A549 (cell line): ENCODE measurements at regions not wholly inside any gene's neighbourhood (a gene's known extent, or its start where the extent isn't known, plus 50 kb on each side); places are given as distances from the start of the nearest gene placed in this dataset.

Experiments
- ATAC-seq, 2 experiments: fragments of 200-7000 bp in 1 of 2; fragments of >200 bp in 1 of 2; cut with Nextera tagmentation in 1 of 2; cut with Tn5 transposase in 1 of 2; 3 replicates each; pipeline versions ENCODE4 v1.8.0 to v1.9.1; 2018 to 2020; ENCODE audit warnings: mild to moderate bottlenecking in 1 of 2, moderate library complexity in 1 of 2
- CTCF ChIA-PET: fragments of 300-600 bp; sonication (Branson Sonifier 250); formaldehyde crosslinking; extraction: SDS; loops from one replicate; lab custom pipeline; 2021; ENCODE audit warnings: antibody characterized with exemption, inconsistent platforms; lab: Yijun Ruan, JAX
- POLR2A ChIA-PET: fragments of 350-600 bp; formaldehyde crosslinking; extraction: SDS; loops from one replicate; lab custom pipeline; 2021; ENCODE audit warnings: antibody characterized with exemption, inconsistent platforms; lab: Yijun Ruan, JAX
- DNase-seq, 2 experiments: peaks; one replicate each; pipeline versions ENCODE4 v3.0.0 to v3.0.0-alpha.2; 2011 to 2016; ENCODE audit warnings: low read depth in 1 of 2, low spot score in 1 of 2
- FAIRE-seq: peaks from 2 replicates; lab custom pipeline; 2011; peaks lifted over from hg19 to GRCh38; lab: Jason Lieb, UNC
- H3K27ac ChIP-seq, 2 experiments: fragments of >200 bp; sonication (Bioruptor Twin); formaldehyde crosslinking; 3 replicates each; pipeline ENCODE4 v1.5.1; 2016 to 2017
- H3K4me1 ChIP-seq: fragments of >200 bp; sonication (Bioruptor Twin); formaldehyde crosslinking; 3 replicates; pipeline ENCODE4 v1.6.1; 2016
- H3K4me2 ChIP-seq: fragments of >200 bp; sonication (Bioruptor Twin); formaldehyde crosslinking; 3 replicates; pipeline ENCODE4 v1.6.1; 2016
- H3K4me3 ChIP-seq: fragments of >200 bp; sonication (Bioruptor Twin); formaldehyde crosslinking; 3 replicates; pipeline ENCODE4 v1.5.1; 2016
- H3K9me3 ChIP-seq: fragments of >200 bp; sonication (Bioruptor Twin); formaldehyde crosslinking; 3 replicates; pipeline ENCODE4 v1.6.1; 2016
- BHLHE40 ChIP-seq: IDR thresholded peaks from 2 replicates; pipeline ENCODE4 v1.6.1; 2012; ENCODE audit warnings: low read depth, low read length, inconsistent platforms
- CBX2 ChIP-seq: fragments of 200-600 bp; sonication (generic); IDR thresholded peaks from 2 replicates; pipeline ENCODE4 v1.6.1; 2016; ENCODE audit warnings: low read depth, mild to moderate bottlenecking, borderline replicate concordance
- CBX8 ChIP-seq: fragments of 200-600 bp; sonication (generic); IDR thresholded peaks from 2 replicates; pipeline ENCODE4 v1.6.1; 2016
- CHD4 ChIP-seq: fragments of 200-600 bp; sonication (generic); IDR thresholded peaks from 2 replicates; pipeline ENCODE4 v1.6.1; 2016; ENCODE audit warnings: antibody characterized with exemption, mild to moderate bottlenecking, borderline replicate concordance
- EHMT2 ChIP-seq: fragments of 200-600 bp; sonication (generic); IDR thresholded peaks from 2 replicates; pipeline ENCODE4 v1.6.1; 2016; ENCODE audit warnings: antibody characterized with exemption, low read depth, mild to moderate bottlenecking, moderate library complexity
- EP300 ChIP-seq, 2 experiments: fragments of >200 bp; sonication (Bioruptor Twin); formaldehyde crosslinking; IDR thresholded peaks; 2 replicates in 1 of 2; 3 replicates in 1 of 2; pipeline ENCODE4 v1.6.1; 2016 to 2017
- FOSB ChIP-seq: fragments of 250-450 bp; sonication (Bioruptor Pico); IDR thresholded peaks from 2 replicates; pipeline ENCODE4 v1.5.0; 2020; ENCODE audit warnings: mild to moderate bottlenecking, moderate library complexity
- GATA3 ChIP-seq: IDR thresholded peaks from 2 replicates; pipeline ENCODE4 v1.6.1; 2012; ENCODE audit warnings: borderline replicate concordance
- HOXB13 ChIP-seq: fragments of 250-450 bp; sonication (Bioruptor Pico); IDR thresholded peaks from 2 replicates; pipeline ENCODE4 v1.5.0; 2020; ENCODE audit warnings: low read depth, mild to moderate bottlenecking, moderate library complexity
- HOXB5 ChIP-seq: fragments of 250-450 bp; sonication (Bioruptor Pico); IDR thresholded peaks from 2 replicates; pipeline ENCODE4 v1.5.0; 2020; ENCODE audit warnings: mild to moderate bottlenecking, moderate library complexity
- JUNB ChIP-seq: fragments of >200 bp; sonication (Bioruptor Twin); formaldehyde crosslinking; IDR thresholded peaks from 2 replicates; pipeline ENCODE4 v1.6.1; 2016
- KDM1A ChIP-seq: fragments of 200-600 bp; sonication (generic); IDR thresholded peaks from 2 replicates; pipeline ENCODE4 v1.6.1; 2016; ENCODE audit warnings: low read depth, mild to moderate bottlenecking
- MYC ChIP-seq: IDR thresholded peaks from 2 replicates; pipeline ENCODE4 v1.6.1; 2012; ENCODE audit warnings: mild to moderate bottlenecking, inconsistent platforms, low read length, improper control_type of control experiment, borderline replicate concordance
- NFE2L2 ChIP-seq: fragments of 150-350 bp; conservative IDR thresholded peaks from 2 replicates; pipeline ENCODE4 v1.6.1; 2014; ENCODE audit warnings: low read length
- NPAS2 ChIP-seq: fragments of 250-450 bp; sonication (Bioruptor Pico); IDR thresholded peaks from 2 replicates; pipeline ENCODE4 v1.8.0; 2022; ENCODE audit warnings: mild to moderate bottlenecking, moderate library complexity, borderline replicate concordance
- POLR2A ChIP-seq: IDR thresholded peaks from 2 replicates; pipeline ENCODE4 v1.6.1; 2012; ENCODE audit warnings: mild to moderate bottlenecking, low read length
- POLR2AphosphoS2 ChIP-seq: conservative IDR thresholded peaks from 2 replicates; pipeline ENCODE4 v1.6.1; 2012; ENCODE audit warnings: low read length, improper control_type of control experiment, inconsistent platforms
- RFX5 ChIP-seq: fragments of 450-650 bp; IDR thresholded peaks from 2 replicates; pipeline ENCODE4 v1.7.1; 2014; ENCODE audit warnings: antibody characterized with exemption, mild to moderate bottlenecking, moderate library complexity
- TFCP2L1 ChIP-seq: fragments of 250-450 bp; sonication (Bioruptor Pico); IDR thresholded peaks from 2 replicates; pipeline ENCODE4 v1.5.0; 2021; ENCODE audit warnings: mild to moderate bottlenecking
- TP53 ChIP-seq: fragments of 250-450 bp; sonication (Bioruptor Pico); IDR thresholded peaks from 2 replicates; pipeline ENCODE4 v1.5.0; 2021; ENCODE audit warnings: mild to moderate bottlenecking, moderate library complexity
- ZNF302 ChIP-seq: fragments of 250-450 bp; sonication (Bioruptor Pico); IDR thresholded peaks from 2 replicates; pipeline ENCODE4 v1.9.0; 2021; ENCODE audit warnings: inconsistent platforms, mild to moderate bottlenecking, moderate library complexity
- WGBS: methylation state at CpG from one replicate; pipeline ENCODE4 v1.1.6; 2017; ENCODE audit errors: missing lambda C conversion rate; 5-methylcytosine and 5-hydroxymethylcytosine counted together
- TF ChIP-seq, protein P1 (sequence below): IDR thresholded peaks from 2 replicates; pipeline ENCODE4 v1.6.1; 2012; ENCODE audit warnings: low read depth, borderline replicate concordance
- TF ChIP-seq, protein P2 (sequence below): fragments of 250-450 bp; sonication (Bioruptor Pico); IDR thresholded peaks from 2 replicates; pipeline ENCODE4 v1.5.0; 2021; ENCODE audit warnings: mild to moderate bottlenecking, moderate library complexity, borderline replicate concordance
- TF ChIP-seq, protein P3 (sequence below): fragments of 150-350 bp; IDR thresholded peaks from 2 replicates; pipeline ENCODE4 v1.6.1; 2014; ENCODE audit warnings: low read depth, mild to moderate bottlenecking, low read length
- TF ChIP-seq, protein P4 (sequence below): fragments of >200 bp; sonication (Bioruptor Twin); formaldehyde crosslinking; IDR thresholded peaks from 3 replicates; pipeline ENCODE4 v1.5.1; 2016

DNA sequence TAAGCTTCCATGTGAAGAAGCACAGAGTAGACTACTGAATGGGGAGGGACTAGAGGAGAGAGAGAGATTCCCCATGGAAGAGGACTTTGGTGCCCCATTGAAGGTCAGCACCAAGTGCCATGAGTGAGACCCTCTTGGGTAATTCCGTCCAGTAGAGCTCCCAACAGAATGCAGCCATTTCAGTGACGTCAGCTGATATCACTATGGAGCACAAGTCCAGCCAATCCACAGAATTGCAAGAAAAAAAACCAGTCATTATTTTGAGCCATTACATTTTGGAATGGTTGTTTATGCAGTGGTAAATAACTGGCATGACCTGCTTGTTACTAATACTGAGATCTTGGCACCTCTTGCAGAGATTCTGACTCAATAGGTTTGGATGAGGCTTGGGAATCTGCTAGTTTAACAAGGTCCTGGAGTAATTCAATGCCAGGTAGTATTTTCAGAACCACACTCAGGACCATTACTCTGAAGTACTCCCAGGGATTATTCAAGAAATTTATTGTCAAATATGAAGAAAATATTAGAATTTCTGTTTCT is 52.6 kb upstream of the SP8 start:
- FAIRE-seq: no peak
- H3K4me1 ChIP-seq: no peaks in the 10 kb centered on the region
- 3% methylated on average over 2 of the region's 2 CpGs for WGBS
- H3K4me2 ChIP-seq: no peak overlapping the region
- no peak overlapping the region for H3K4me3 ChIP-seq
- no peak overlapping the region for H3K27ac ChIP-seq
- no peak for DNase-seq
- no peak for TF ChIP-seq HOXB13
- TF ChIP-seq POLR2AphosphoS2: no peak
- TF ChIP-seq FOSB (CRISPR knock-in tag): no peak
- TF ChIP-seq JUNB: no peak
- no peak for TF ChIP-seq CBX2
- TF ChIP-seq, protein P1, sequence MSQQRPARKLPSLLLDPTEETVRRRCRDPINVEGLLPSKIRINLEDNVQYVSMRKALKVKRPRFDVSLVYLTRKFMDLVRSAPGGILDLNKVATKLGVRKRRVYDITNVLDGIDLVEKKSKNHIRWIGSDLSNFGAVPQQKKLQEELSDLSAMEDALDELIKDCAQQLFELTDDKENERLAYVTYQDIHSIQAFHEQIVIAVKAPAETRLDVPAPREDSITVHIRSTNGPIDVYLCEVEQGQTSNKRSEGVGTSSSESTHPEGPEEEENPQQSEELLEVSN: no peak
- no peak for TF ChIP-seq BHLHE40
- no peak for TF ChIP-seq NFE2L2
- TF ChIP-seq, protein P2, sequence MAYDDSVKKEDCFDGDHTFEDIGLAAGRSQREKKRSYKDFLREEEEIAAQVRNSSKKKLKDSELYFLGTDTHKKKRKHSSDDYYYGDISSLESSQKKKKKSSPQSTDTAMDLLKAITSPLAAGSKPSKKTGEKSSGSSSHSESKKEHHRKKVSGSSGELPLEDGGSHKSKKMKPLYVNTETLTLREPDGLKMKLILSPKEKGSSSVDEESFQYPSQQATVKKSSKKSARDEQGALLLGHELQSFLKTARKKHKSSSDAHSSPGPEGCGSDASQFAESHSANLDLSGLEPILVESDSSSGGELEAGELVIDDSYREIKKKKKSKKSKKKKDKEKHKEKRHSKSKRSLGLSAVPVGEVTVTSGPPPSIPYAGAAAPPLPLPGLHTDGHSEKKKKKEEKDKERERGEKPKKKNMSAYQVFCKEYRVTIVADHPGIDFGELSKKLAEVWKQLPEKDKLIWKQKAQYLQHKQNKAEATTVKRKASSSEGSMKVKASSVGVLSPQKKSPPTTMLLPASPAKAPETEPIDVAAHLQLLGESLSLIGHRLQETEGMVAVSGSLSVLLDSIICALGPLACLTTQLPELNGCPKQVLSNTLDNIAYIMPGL (CRISPR knock-in tag): no peak
- no peak for TF ChIP-seq HOXB5
- no peak for TF ChIP-seq TFCP2L1 (CRISPR knock-in tag)
- TF ChIP-seq NPAS2: no peak
- TF ChIP-seq CHD4: no peak
- TF ChIP-seq, protein P3, sequence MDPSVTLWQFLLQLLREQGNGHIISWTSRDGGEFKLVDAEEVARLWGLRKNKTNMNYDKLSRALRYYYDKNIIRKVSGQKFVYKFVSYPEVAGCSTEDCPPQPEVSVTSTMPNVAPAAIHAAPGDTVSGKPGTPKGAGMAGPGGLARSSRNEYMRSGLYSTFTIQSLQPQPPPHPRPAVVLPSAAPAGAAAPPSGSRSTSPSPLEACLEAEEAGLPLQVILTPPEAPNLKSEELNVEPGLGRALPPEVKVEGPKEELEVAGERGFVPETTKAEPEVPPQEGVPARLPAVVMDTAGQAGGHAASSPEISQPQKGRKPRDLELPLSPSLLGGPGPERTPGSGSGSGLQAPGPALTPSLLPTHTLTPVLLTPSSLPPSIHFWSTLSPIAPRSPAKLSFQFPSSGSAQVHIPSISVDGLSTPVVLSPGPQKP: no peak
- no peak for TF ChIP-seq GATA3
- no peak for TF ChIP-seq RFX5
- H3K9me3 ChIP-seq: no peaks in the 10 kb centered on the region
- POLR2A ChIA-PET: no interaction called here
- no peak for ATAC-seq
- CTCF ChIA-PET: no interaction called here

DNA sequence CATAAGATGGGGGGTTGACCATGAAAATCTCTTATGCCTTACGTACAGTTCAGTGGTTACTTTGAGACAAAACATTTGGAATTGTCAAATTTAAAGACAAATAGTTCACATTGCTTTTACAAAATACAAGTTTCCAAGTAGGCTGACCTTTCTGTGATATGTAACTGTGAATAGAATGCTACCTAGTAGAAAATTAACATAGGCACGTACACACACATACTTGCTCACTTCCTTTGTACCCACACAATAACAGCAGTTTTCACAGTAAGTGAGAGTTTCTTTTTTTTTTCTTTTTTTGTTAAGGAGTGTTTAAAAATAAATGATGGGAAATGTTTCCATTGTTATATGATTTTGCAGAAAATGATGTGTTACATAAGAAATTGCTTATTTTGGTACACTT is 53.3 kb upstream of the SP8 start:
- ATAC-seq (no peak), DNase-seq (no peak), FAIRE-seq (no peak)
- CTCF ChIA-PET: no interaction called here
- Histone ChIP-seq H3K4me2 (no peak overlapping the region), H3K27ac (no peak overlapping the region), H3K4me3 (no peak overlapping the region), H3K9me3 (no peaks in the 10 kb centered on the region), H3K4me1 (no peaks in the 10 kb centered on the region)
- 19% methylated on average over 2 of the region's 2 CpGs for WGBS
- TF ChIP-seq CBX8 (no peak), TP53 (CRISPR knock-in tag) (no peak), EP300 (IDR thresholded peaks at IDR 0.05) (no peak), ZNF302 (no peak), EHMT2 (no peak), GATA3 (no peak), MYC (no peak), KDM1A (no peak), POLR2A (no peak), CBX2 (no peak)
- TF ChIP-seq, protein P2 (CRISPR knock-in tag): no peak
- TF ChIP-seq, protein P4, sequence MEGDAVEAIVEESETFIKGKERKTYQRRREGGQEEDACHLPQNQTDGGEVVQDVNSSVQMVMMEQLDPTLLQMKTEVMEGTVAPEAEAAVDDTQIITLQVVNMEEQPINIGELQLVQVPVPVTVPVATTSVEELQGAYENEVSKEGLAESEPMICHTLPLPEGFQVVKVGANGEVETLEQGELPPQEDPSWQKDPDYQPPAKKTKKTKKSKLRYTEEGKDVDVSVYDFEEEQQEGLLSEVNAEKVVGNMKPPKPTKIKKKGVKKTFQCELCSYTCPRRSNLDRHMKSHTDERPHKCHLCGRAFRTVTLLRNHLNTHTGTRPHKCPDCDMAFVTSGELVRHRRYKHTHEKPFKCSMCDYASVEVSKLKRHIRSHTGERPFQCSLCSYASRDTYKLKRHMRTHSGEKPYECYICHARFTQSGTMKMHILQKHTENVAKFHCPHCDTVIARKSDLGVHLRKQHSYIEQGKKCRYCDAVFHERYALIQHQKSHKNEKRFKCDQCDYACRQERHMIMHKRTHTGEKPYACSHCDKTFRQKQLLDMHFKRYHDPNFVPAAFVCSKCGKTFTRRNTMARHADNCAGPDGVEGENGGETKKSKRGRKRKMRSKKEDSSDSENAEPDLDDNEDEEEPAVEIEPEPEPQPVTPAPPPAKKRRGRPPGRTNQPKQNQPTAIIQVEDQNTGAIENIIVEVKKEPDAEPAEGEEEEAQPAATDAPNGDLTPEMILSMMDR: no peak
- POLR2A ChIA-PET: no interaction called here
